GM19023 (cell line): ENCODE measurements at regions not wholly inside any gene's neighbourhood (a gene's known extent, or its start where the extent isn't known, plus 50 kb on each side); places are given as distances from the start of the nearest gene placed in this dataset.
"Not testable (repeated sequence)": the region's sequence is repeated elsewhere in the genome, so short reads cannot be mapped to it uniquely, and the experiment has no call there.

Source experiments
- ATAC-seq: cut with Tn5 transposase; IDR thresholded peaks from one replicate; pipeline ENCODE4 v1.9.1; 2021; ENCODE audit warnings: mild to moderate bottlenecking, moderate library complexity; ENCODE audit not compliant: unreplicated experiment

DNA sequence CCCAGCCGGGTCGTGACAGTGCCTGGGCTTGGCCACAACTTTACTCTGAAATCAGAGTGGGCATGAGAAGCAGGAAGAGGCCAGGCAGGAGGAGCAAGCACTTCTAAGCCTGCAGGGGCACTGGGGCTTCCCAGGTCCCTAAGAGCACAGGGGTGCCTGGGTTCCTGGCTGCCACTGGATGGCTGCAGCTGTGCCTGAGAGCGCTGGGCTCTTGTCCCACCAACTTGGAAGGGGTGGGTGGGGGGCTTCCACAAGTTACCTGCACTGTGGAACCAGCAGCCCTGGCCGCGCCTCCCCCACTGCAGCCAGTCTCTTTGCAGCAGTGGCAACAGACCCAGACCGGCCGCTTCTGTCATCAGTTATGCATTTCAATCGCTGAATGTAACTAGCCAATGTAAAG, 434.7 kb upstream of the GRM3 start:
- ATAC-seq = no peak

- no peak for ATAC-seq
Measured at GRCh38 chr7:86207740-86208139, 436.0 kb upstream of the GRM3 start.

DNA sequence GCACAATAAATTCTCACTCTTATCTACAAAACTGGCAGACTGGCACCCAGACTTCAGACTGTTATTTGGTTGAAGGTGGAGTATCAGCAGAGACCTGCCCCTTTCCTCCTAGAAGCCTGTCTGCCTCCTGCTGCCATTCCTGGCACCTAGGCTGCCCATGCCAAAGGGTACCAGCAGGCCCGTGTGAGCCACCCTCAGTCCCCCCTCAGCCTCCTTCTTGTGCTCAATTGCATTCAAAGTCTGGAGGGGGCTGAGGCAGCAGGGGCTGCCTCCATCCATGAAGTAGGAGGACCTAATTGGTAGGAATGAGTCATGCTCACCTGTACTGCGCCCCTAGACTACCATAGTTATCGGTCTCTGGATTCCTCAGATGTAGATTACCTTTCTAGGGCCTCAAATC, 440.9 kb upstream of the GRM3 start:
- no peak for ATAC-seq

DNA sequence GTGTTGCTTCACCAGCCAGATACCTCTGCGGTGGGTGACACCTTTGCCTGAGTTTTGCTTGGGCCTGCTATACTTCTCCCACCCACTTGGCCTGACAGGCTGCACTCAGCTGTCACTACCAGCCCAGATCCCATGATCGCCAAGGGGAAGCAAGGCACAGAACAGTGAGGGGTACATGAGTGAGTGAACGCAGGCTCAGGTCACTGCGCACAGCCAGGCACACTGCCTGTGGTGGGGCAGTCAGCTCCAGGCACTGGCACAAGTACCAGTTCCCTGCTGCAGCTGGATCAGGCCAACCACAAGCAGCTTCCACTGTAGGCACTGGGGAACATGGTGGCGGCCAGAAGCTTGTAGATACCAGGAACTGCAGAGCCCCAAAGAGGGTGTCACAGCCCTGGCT, 441.9 kb upstream of the GRM3 start:
- no peak for ATAC-seq

GRCh38 chr7:86199881-86200614, 443.7 kb upstream of the GRM3 start:
- ATAC-seq = no peak

DNA sequence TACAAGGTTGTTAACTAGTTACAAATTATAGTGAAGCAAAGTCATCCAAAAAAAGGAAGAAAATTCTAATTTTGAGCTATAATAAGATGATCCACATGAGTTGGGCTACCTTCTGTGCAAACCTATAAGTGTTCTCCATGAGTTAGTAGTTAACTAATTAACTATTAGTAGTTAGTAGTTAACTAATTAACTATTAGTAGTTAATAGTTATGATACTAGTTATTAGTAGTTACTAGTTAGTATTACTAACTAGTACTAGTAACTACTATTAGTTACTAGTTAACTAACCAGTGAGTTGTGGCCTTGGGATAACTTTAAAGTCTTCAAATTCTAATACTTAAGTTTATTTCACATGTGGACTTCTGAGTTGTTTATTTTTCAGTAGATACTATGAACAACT, 453.4 kb upstream of the GRM3 start:
- ATAC-seq = no peak

GRCh38 chr7:86181474-86181873, 462.2 kb upstream of the GRM3 start:
- no peak for ATAC-seq

DNA sequence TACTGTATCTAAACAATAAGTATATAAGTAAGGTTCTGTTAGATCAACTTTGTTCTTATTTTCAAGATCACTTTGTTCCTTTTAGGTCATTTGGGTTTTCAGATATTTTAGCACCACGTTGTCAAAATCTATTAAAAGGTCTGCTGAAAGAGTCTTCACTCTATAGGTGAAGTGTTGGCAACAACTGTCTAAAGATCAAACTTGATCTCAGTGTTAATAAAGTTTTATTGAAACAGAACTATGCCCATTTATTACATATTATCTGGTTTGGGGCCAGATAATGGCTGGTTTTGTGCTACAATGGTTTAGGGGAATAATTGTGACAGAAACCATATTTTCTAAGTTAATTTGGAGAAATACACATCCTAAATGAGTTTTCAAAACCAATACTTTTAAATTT, 478.9 kb upstream of the GRM3 start:
- ATAC-seq = no peak

- ATAC-seq = no peak
Measured at GRCh38 chr7:86158111-86158510, 485.6 kb upstream of the GRM3 start.

DNA sequence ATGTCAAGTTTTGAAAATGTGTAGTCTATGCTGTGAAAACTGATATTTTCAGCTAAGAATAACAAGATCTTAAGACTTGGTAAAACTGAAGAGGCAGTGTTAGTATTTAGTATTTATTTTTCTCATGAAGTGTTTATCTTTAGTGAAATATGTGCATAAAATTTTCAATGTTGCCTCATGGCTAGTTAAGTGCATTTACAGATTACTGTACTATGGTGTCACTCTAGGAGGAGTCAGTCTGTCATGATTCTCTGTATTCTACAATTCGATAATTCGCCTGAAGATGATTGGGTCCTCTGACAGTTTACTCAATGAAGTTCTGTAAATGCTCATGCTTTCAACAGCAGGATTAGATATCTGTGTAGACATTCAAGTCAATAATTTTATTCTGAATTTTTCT, 488.1 kb upstream of the GRM3 start:
- no peak for ATAC-seq

- ATAC-seq = no peak
Measured at GRCh38 chr7:86152926-86153325, 490.8 kb upstream of the GRM3 start.

DNA sequence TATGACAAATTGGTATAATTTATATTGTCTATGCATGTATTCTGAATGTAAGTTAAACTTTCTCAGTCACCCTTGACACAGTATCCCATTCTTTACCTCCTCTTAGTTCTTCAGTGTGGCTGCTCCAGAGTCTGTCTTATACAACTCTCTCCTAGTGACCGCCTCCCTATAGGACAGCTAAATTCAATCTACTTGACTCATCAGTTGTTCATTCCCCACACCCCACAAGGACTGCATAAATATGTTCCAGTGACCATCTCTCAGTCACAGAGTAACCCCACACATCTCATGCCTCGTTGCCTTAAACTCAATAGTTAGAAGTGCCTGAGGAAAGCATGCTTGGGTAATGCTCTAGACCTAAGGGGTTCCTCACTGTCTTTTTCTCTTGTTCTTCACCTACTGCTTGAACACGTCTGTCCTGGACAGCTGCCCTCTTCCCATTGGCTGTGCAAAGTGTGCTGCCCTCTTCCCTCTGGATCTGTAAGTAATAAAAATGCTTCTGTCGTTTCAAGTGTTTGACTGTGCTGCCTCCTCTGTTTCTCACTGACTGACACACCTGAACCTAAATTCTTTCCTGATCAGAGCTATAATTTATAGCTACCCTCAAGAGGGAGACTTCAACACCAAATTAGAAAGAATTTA, 494.6 kb upstream of the GRM3 start:
- ATAC-seq = no peak

DNA sequence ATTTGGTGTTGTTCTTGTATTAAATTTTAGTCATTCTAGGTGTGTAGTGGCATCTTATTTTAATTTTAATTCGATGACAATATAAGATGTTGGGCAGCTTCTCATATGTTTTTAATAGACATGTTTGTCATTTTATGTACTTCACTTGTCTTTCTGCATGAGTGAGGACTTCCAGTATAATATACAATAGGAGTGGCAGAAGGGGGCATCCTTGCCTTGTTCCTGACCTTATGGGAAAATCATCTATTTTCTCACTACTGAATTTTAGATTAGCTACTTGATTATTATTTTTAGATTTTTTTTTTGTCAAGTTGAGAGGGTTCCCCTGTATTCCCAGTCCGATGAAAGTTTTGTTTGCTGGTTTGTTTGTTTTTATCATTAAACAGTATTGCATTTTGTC, 495.2 kb upstream of the GRM3 start:
- ATAC-seq = no peak

DNA sequence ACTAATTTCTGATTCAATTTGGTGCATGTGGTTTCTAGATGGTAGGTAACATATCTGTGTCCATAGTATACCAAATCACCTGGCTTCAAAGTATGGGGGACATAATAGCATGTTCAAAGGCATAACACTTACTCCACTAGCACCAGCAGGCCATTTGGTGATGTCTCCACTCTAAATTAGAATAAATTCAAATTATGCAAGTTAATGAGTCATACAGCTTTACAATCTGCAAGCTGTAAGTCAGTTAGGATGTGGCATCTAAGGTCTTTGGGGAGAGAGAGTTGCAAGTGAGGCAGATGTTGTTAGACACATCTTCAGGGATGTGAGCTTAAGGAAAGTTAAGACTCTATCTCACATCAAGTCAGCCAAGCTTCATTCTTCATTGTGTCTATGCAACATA, 506.4 kb upstream of the GRM3 start:
- no peak for ATAC-seq

DNA sequence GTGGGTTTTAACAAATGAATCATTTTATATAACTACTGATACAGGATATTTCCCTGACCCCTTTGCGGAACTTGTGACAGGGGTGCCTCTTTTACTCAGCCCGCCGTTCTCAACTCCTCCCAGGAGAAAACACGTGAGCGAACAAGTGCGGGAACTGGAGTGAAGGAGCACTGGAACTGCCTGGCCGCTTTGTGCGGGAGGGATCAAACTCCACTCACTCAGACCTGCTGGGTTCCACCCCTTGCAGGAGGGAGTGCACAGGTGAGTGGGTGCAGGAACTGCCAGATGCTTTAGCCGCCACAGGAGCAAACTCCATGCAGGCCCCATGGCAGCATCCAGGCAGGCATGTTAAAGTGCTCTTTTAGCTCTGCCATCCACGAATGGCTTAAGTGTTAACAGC, 513.4 kb upstream of the GRM3 start:
- no peak for ATAC-seq

- no peak for ATAC-seq
Measured at GRCh38 chr7:86123476-86123875, 520.2 kb upstream of the GRM3 start.

DNA sequence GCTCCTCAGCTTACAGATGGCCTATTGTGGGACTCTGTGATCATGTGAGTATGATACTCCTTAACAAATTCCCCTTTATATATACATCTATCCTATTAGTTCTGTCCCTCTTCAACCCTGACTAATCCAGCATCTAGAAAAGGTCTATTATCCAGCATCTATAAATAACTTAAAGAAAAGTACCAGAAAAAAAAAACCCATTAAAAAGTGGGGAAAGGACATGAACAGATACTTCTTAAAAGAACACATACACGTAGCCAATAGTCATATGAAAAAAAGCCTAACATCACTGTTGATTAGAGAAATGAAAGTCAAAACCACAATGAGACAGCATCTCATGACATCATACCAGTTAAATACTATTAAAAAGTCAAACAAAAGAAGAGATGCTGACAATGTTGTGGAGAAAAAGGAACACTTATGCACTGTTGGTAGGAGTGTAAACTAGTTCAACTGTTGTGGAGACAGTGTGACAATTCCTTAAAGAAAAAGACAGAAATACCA, 549.5 kb upstream of the GRM3 start:
- ATAC-seq = no peak

DNA sequence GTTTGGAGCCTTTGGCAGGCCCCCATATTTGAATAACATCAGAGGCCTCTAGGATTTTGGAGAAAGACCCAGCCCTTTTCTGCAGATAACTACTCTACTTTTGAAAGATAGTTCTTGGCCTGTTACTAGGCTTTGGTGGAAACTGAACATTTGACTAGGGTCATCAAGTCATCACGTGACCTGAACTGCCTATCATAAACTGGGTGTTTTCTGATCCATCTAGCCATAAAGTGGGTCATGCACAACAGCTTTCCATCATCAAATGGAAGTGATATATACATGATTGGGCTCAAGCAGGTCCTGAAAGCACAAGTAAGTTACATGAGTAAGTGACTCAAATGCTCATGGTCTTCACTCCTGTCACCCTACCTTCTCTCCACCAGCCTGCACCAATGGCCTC, 552.3 kb upstream of the GRM3 start:
- ATAC-seq = no peak

DNA sequence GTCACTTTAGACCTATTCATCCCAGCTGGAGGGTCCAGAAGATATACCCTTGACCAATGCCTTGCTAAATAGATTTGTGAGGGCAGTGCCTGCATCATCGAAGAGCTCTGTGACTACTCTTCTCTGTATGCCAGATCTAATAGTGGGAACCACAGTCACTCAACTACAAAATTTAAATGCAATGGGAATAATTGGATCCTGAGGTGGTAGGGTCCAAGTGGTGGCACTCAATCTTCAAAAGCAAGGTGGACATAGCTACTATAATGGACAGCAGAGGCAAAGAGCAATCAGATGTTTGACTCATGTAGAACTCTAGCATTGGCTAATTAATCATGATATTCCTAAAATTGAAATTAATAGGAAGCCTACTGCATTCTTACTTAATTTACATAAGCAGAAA, 554.3 kb upstream of the GRM3 start:
- no peak for ATAC-seq

DNA sequence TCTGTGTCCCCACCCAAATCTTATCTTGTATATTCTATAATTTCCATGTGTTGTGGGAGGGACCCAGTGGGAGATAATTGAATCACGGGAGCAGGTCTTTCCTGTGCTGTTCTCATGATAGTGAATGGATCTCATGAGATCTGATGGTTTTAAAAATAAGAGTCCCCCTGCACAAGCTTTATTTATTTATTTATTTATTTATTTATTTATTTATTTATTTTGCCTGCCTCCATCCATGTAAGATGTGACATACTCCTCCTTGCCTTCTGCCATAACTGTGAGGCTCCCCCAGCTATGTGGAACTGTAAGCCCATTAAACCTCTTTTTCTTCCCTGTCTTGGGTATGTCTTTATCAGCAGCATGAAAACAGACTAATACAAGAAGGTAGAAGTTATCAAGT, 579.1 kb upstream of the GRM3 start:
- ATAC-seq = not testable (repeated sequence)

DNA sequence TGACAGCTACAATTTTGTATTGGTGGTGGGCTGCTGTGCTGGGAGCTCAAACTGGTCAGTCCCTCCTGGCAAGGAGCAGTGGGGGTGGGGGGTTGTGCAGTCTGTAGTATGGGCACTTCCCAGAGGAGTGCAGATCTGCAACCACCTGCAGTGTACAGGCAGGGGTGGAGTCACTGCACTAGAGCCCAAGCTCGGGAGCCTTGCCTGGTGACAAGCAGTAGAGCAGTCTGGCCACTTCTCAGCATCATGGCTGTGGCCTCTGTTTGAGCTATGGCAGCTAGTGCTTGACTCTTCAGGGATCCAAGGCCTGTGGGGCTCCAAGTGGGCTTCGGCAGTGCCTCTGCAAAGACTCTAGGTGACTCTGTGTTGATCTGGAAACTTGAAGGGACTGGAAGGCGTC, 585.1 kb upstream of the GRM3 start:
- no peak for ATAC-seq

DNA sequence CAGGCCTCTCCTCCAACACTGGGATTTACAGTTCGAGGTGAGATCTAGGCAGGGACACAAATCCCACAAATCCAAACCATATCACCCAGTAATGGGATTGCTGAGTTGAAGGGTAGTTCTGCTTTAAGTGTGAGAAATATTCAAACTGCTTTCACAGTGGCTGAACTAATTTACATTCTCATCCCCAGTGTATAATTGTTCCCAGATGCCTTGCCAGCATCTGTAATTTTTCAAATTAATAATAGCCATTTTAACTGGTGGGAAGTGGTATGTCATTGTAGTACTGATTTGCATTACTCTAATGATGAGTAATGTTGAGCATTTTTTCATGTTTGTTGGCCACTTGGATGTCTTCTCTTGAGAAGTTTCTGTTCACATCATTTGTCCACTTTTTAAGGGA, 592.8 kb upstream of the GRM3 start:
- ATAC-seq = no peak

GRCh38 chr7:86049910-86050309, 593.8 kb upstream of the GRM3 start:
- ATAC-seq = no peak
